SK-N-SH treated with all-trans-retinoic acid at 6 μM for 48 hours (cell line): ENCODE measurements at regions not wholly inside any gene's neighbourhood (a gene's known extent, or its start where the extent isn't known, plus 50 kb on each side); places are given as distances from the start of the nearest gene placed in this dataset.

Experiments used
- ARNTL ChIP-seq: fragments of 450-650 bp; formaldehyde crosslinking; IDR thresholded peaks from 2 replicates; pipeline ENCODE4 v1.5.0; 2020; ENCODE audit warnings: low read depth, mild to moderate bottlenecking, moderate library complexity, borderline replicate concordance
- CSDC2 ChIP-seq: fragments of 250-450 bp; sonication (Bioruptor Pico); IDR thresholded peaks from 2 replicates; pipeline ENCODE4 v1.5.0; 2020; ENCODE audit warnings: mild to moderate bottlenecking, moderate library complexity
- CSRNP3 ChIP-seq: fragments of 250-450 bp; sonication (Bioruptor Pico); IDR thresholded peaks from 2 replicates; pipeline ENCODE4 v1.5.1; 2021; ENCODE audit warnings: mild to moderate bottlenecking, moderate library complexity
- ESRRG ChIP-seq: fragments of 250-450 bp; sonication (Bioruptor Pico); IDR thresholded peaks from 2 replicates; pipeline ENCODE4 v1.6.1; 2021; ENCODE audit warnings: mild to moderate bottlenecking
- TCF4 ChIP-seq: fragments of 250-450 bp; sonication (Bioruptor Pico); IDR thresholded peaks from 2 replicates; pipeline ENCODE4 v1.8.0; 2021; ENCODE audit warnings: mild to moderate bottlenecking, moderate library complexity, borderline replicate concordance
- ZFP3 ChIP-seq: fragments of 250-450 bp; sonication (Bioruptor Pico); IDR thresholded peaks from 2 replicates; pipeline ENCODE4 v1.5.0; 2020; ENCODE audit warnings: mild to moderate bottlenecking, moderate library complexity
- ZFP30 ChIP-seq: fragments of 450-650 bp; formaldehyde crosslinking; IDR thresholded peaks from 2 replicates; pipeline ENCODE4 v1.5.0; 2022; ENCODE audit warnings: mild to moderate bottlenecking, moderate library complexity
- ZNF70 ChIP-seq: fragments of 450-650 bp; formaldehyde crosslinking; IDR thresholded peaks from 2 replicates; pipeline ENCODE4 v1.5.0; 2020; ENCODE audit warnings: mild to moderate bottlenecking, moderate library complexity
- TF ChIP-seq, protein P1 (sequence below): fragments of 250-450 bp; sonication (Bioruptor Pico); IDR thresholded peaks from 2 replicates; pipeline ENCODE4 v1.5.1; 2020; ENCODE audit warnings: low read depth, mild to moderate bottlenecking, moderate library complexity

- TF ChIP-seq ESRRG, result 0 out of 2 replicates have a peak, but pooled peaks have one; percentile 61
- TF ChIP-seq TCF4 (CRISPR knock-in tag), result peak; percentile 95
- TF ChIP-seq, protein P1, sequence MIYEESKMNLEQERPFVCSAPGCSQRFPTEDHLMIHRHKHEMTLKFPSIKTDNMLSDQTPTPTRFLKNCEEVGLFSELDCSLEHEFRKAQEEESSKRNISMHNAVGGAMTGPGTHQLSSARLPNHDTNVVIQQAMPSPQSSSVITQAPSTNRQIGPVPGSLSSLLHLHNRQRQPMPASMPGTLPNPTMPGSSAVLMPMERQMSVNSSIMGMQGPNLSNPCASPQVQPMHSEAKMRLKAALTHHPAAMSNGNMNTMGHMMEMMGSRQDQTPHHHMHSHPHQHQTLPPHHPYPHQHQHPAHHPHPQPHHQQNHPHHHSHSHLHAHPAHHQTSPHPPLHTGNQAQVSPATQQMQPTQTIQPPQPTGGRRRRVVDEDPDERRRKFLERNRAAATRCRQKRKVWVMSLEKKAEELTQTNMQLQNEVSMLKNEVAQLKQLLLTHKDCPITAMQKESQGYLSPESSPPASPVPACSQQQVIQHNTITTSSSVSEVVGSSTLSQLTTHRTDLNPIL (CRISPR knock-in tag), result peak; percentile 59; the same call in 1 of the 2 replicates
- no peak for TF ChIP-seq CSDC2
- no peak for TF ChIP-seq ARNTL
- no peak for TF ChIP-seq ZNF70
- peak; percentile 75; the same call in 1 of the 2 replicates for TF ChIP-seq ZFP3
- TF ChIP-seq CSRNP3, result peak; percentile 88; the same call in 1 of the 2 replicates
- no peak for TF ChIP-seq ZFP30 (CRISPR knock-in tag)
These were observed 1072.4 kb downstream of the EFNB2 start for GRCh38 chr13:105463011-105463501.
